Ishikawa (cell line): ENCODE measurements at regions not wholly inside any gene's neighbourhood (a gene's known extent, or its start where the extent isn't known, plus 50 kb on each side); places are given as distances from the start of the nearest gene placed in this dataset.

ENCODE experiments used
- CEBPB ChIP-seq: IDR thresholded peaks from 2 replicates; pipeline ENCODE4 v1.6.1; 2012
- CREB1 ChIP-seq: IDR thresholded peaks from 2 replicates; pipeline ENCODE4 v1.6.1; 2012; ENCODE audit warnings: low read depth
- EGR1 ChIP-seq: IDR thresholded peaks from 2 replicates; pipeline ENCODE4 v1.6.1; 2012
- EP300 ChIP-seq: IDR thresholded peaks from 2 replicates; pipeline ENCODE4 v1.6.1; 2012; ENCODE audit warnings: borderline replicate concordance
- FOXM1 ChIP-seq: IDR thresholded peaks from 2 replicates; pipeline ENCODE4 v1.6.1; 2012; ENCODE audit warnings: low read depth, borderline replicate concordance
- MAX ChIP-seq: IDR thresholded peaks from 2 replicates; pipeline ENCODE4 v1.6.1; 2012
- NFIC ChIP-seq: IDR thresholded peaks from 2 replicates; pipeline ENCODE4 v1.6.1; 2012
- RAD21 ChIP-seq: IDR thresholded peaks from 2 replicates; pipeline ENCODE4 v1.6.1; 2012; ENCODE audit warnings: low read depth
- REST ChIP-seq: IDR thresholded peaks from 2 replicates; pipeline ENCODE4 v1.6.1; 2012; ENCODE audit warnings: low read depth, mild to moderate bottlenecking
- TAF1 ChIP-seq: IDR thresholded peaks from 2 replicates; pipeline ENCODE4 v1.6.1; 2012; ENCODE audit warnings: low read depth, mild to moderate bottlenecking
- TCF12 ChIP-seq: IDR thresholded peaks from 2 replicates; pipeline ENCODE4 v1.6.1; 2012; ENCODE audit warnings: low read depth
- TEAD4 ChIP-seq: IDR thresholded peaks from 2 replicates; pipeline ENCODE4 v1.6.1; 2012
- USF1 ChIP-seq: IDR thresholded peaks from 2 replicates; pipeline ENCODE4 v1.6.1; 2012
- YY1 ChIP-seq: IDR thresholded peaks from 2 replicates; pipeline ENCODE4 v1.6.1; 2012; ENCODE audit warnings: low read depth
- ZBTB7A ChIP-seq: IDR thresholded peaks from 2 replicates; pipeline ENCODE4 v1.6.1; 2012; ENCODE audit warnings: low read depth

- TF ChIP-seq ZBTB7A (no peak), MAX (no peak), TEAD4 (no peak), TCF12 (no peak)
These were observed 228.0 kb downstream of the FOXL1 start for GRCh38 chr16:86806181-86806837.

GRCh38 chr16:86806838-86807351, 228.5 kb downstream of the FOXL1 start:
- no peak for TF ChIP-seq YY1
- no peak for TF ChIP-seq FOXM1
- no peak for TF ChIP-seq NFIC
- TF ChIP-seq MAX = no peak
- TF ChIP-seq USF1 = no peak
- TF ChIP-seq ZBTB7A = no peak
- no peak for TF ChIP-seq TCF12
- TF ChIP-seq CREB1 = no peak
- no peak for TF ChIP-seq TEAD4
- no peak for TF ChIP-seq TAF1
- TF ChIP-seq EGR1 = no peak
- TF ChIP-seq REST = no peak
- TF ChIP-seq RAD21 = no peak
- no peak for TF ChIP-seq CEBPB
- TF ChIP-seq EP300 = no peak

GRCh38 chr16:86808863-86809444, 230.6 kb downstream of the FOXL1 start:
- TF ChIP-seq CEBPB = no peak
- no peak for TF ChIP-seq USF1
- TF ChIP-seq CREB1 = no peak
- no peak for TF ChIP-seq FOXM1
- TF ChIP-seq MAX = no peak
- TF ChIP-seq EGR1 = no peak
- TF ChIP-seq TAF1 = no peak
- no peak for TF ChIP-seq EP300
- no peak for TF ChIP-seq TEAD4
- no peak for TF ChIP-seq NFIC
- TF ChIP-seq YY1 = no peak

- TF ChIP-seq MAX (no peak), TAF1 (no peak), RAD21 (no peak), EP300 (no peak), NFIC (no peak), TCF12 (no peak), EGR1 (no peak), REST (no peak), USF1 (no peak), CEBPB (no peak), YY1 (no peak), TEAD4 (no peak), FOXM1 (no peak)
These were observed 231.2 kb downstream of the FOXL1 start for GRCh38 chr16:86809458-86809955.

- no peak for TF ChIP-seq TCF12
- no peak for TF ChIP-seq TEAD4
- TF ChIP-seq YY1 = no peak
- TF ChIP-seq CEBPB = no peak
- no peak for TF ChIP-seq REST
- TF ChIP-seq TAF1 = no peak
- TF ChIP-seq USF1 = no peak
- TF ChIP-seq CREB1 = no peak
- TF ChIP-seq NFIC = no peak
- no peak for TF ChIP-seq FOXM1
- TF ChIP-seq EP300 = no peak
- TF ChIP-seq RAD21 = no peak
- no peak for TF ChIP-seq ZBTB7A
- TF ChIP-seq EGR1 = no peak
- TF ChIP-seq MAX = no peak
These were observed 231.7 kb downstream of the FOXL1 start for GRCh38 chr16:86810062-86810461.
